ENCODE measurements at regions not wholly inside any gene's neighbourhood (a gene's known extent, or its start where the extent isn't known, plus 50 kb on each side); places are given as distances from the start of the nearest gene placed in this dataset.

DNA sequence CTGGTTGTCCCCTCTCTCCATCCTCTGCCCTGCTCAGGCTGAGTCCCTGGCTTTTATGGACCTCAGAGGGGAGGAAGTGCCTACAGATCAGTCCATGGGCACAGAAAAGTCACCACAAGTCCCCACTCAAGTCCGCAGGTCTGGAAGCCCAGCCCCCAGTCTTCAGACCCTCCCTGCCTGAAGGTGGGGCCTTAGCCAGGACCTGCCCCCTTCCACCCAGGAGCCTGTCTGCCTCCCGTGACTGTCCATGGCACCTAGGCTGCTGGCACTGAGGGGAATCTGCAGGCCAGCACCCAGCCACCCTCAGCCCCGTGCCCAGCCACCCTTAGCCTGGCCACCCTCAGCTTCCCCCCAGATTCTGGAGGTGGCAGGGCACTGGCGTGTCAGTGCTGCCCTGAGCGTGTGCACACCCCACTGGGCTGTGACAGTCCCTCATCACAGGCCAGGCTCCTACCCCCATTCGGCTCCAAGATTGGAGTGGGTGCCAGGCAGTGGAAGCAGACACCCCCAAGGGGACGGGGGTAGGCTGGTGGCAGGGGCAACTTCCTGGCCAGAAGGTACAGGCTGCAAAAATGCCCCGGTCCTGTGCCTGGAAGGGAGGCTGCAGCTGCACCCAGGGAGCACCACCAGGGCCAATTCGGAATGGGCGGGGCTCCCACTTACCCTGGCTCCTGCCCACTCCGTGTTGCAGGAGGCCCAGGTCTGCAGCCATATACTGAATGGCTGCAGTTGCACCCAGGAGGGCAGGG lies 154.7 kb upstream of the RMP24 start:
- TF ChIP-seq, protein P1, sequence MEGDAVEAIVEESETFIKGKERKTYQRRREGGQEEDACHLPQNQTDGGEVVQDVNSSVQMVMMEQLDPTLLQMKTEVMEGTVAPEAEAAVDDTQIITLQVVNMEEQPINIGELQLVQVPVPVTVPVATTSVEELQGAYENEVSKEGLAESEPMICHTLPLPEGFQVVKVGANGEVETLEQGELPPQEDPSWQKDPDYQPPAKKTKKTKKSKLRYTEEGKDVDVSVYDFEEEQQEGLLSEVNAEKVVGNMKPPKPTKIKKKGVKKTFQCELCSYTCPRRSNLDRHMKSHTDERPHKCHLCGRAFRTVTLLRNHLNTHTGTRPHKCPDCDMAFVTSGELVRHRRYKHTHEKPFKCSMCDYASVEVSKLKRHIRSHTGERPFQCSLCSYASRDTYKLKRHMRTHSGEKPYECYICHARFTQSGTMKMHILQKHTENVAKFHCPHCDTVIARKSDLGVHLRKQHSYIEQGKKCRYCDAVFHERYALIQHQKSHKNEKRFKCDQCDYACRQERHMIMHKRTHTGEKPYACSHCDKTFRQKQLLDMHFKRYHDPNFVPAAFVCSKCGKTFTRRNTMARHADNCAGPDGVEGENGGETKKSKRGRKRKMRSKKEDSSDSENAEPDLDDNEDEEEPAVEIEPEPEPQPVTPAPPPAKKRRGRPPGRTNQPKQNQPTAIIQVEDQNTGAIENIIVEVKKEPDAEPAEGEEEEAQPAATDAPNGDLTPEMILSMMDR (IDR thresholded peaks at IDR 0.05), result no peak
- no peak for TF ChIP-seq EZH2phosphoT487 (IDR thresholded peaks at IDR 0.05)
- no peak for TF ChIP-seq EZH2 (IDR thresholded peaks at IDR 0.05)

Data from neural progenitor cell (in vitro differentiated cells).